ENCODE measurements at regions not wholly inside any gene's neighbourhood (a gene's known extent, or its start where the extent isn't known, plus 50 kb on each side); places are given as distances from the start of the nearest gene placed in this dataset.
A peak's percentile ranks its signal among the peaks of the same experiment; 100 is the strongest.

DNA sequence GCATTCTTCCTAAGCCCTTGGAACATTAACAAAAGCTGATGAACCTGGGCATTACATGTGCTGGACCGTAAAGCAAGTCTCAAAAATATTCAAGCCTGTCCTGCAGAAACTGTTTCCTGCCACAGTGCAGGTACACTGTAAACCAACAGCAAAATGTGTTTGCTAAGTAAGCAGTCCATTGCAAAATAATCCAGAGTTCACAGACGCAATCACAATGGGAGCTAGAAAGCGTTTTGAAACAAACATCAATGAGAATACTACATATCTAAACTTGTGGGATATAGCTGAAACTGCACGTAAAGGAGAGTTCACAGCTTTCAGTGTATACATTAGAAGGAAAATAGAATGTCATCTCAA, 61.6 kb downstream of the RGS12 start:
- no peak for TF ChIP-seq POLR2A (IDR thresholded peaks at IDR 0.05)
- TF ChIP-seq, protein P1, sequence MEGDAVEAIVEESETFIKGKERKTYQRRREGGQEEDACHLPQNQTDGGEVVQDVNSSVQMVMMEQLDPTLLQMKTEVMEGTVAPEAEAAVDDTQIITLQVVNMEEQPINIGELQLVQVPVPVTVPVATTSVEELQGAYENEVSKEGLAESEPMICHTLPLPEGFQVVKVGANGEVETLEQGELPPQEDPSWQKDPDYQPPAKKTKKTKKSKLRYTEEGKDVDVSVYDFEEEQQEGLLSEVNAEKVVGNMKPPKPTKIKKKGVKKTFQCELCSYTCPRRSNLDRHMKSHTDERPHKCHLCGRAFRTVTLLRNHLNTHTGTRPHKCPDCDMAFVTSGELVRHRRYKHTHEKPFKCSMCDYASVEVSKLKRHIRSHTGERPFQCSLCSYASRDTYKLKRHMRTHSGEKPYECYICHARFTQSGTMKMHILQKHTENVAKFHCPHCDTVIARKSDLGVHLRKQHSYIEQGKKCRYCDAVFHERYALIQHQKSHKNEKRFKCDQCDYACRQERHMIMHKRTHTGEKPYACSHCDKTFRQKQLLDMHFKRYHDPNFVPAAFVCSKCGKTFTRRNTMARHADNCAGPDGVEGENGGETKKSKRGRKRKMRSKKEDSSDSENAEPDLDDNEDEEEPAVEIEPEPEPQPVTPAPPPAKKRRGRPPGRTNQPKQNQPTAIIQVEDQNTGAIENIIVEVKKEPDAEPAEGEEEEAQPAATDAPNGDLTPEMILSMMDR (IDR thresholded peaks at IDR 0.05): no peak
- ATAC-seq: no peak
- H3K36me3 ChIP-seq: no peaks in the 10 kb centered on the region
- H3K9me3 ChIP-seq: peaks cover 0 to 14% (median 0%) of the 10 kb centered on the region in 12 donors
- DNase-seq: no peak
- 92 to 95% (median 92%) methylated on average over 4 of the region's 4 CpGs for whole genome bisulfite sequencing, 4 donors
- H3K4me1 ChIP-seq: peaks cover 0 to 14% (median 0%) of the 10 kb centered on the region in 12 donors
- no peak overlapping the region for H3K4me3 ChIP-seq
- intact Hi-C loops (cut with DNase I): no loop called here
- H3K27ac ChIP-seq: peak overlapping the region in 1 of 12 donors; percentile 63
- no peaks in the 10 kb centered on the region for H3K27me3 ChIP-seq

DNA sequence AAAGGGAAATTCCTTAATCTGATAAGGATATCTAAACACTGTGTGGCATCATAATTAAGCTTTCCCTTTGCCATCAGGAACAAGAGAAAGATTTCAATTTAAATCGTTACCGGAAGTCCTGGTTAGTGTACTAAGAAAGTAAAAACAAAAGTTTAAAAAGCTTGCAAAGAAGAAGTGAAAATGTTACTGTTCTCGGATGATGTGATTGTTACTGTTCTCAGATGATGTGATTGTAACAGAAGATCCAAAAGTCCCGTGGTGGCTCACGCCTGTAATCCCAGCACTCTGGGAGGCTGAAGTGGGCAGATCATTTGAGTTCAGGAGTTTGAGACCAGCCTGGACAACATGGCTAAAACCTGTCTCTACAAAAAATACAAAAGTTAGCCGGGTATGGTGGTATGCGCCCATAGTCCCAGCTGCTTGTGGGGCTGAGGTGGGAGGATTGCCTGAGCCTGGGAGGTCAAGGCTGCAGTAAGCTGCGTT, 62.5 kb downstream of the RGS12 start:
- Histone ChIP-seq H3K27ac (peak overlapping the region in 1 of 12 donors; percentile 63), H3K4me3 (no peak overlapping the region), H3K9me3 (peaks cover 0 to 14% (median 0%) of the 10 kb centered on the region in 12 donors), H3K4me1 (peaks cover 0 to 14% (median 0%) of the 10 kb centered on the region in 12 donors), H3K27me3 (no peaks in the 10 kb centered on the region), H3K36me3 (no peaks in the 10 kb centered on the region)
- no peak for DNase-seq
- 76 to 85% (median 81%) methylated on average over 8 of the region's 8 CpGs for WGBS, 4 donors
- ATAC-seq: no peak
- TF ChIP-seq, protein P1 (IDR thresholded peaks at IDR 0.05): no peak
- TF ChIP-seq POLR2A (IDR thresholded peaks at IDR 0.05): no peak
- intact Hi-C loops (cut with DNase I): no loop called here

DNA sequence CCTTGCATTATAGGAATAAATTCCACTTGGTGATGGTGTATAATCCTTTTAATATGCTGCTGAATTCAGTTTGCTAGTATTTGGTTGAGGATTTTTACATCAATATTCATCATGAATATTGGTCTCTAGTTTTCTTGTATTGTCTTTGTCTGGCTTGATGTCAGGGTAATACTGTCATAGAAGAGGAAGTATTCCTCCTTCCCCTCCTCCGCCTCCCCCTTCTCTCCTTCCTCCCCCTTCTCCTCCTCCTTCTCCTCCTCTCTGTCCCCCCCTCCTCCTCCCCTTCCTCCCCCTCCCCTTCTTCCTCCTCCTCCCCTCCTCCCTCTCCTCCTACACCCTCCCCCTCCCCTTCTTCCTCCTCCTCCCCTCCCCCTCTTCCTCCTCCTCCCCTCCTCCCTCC, 65.8 kb downstream of the RGS12 start:
- WGBS, 4 donors: 75 to 84% (median 79%) methylated on average over 1 of the region's 1 CpG
- DNase-seq (no peak), ATAC-seq (no peak)
- TF ChIP-seq, protein P1 (IDR thresholded peaks at IDR 0.05): no peak
- no peak for TF ChIP-seq POLR2A (IDR thresholded peaks at IDR 0.05)
- Histone ChIP-seq H3K9me3 (peaks cover 0 to 9% (median 0%) of the 10 kb centered on the region in 12 donors), H3K36me3 (no peaks in the 10 kb centered on the region), H3K27me3 (no peaks in the 10 kb centered on the region), H3K4me1 (peaks cover 0 to 19% (median 0%) of the 10 kb centered on the region in 12 donors), H3K27ac (peak overlapping the region in 1 of 12 donors; percentile 25), H3K4me3 (no peak overlapping the region)
- intact Hi-C loops (cut with DNase I): no loop called here

DNA sequence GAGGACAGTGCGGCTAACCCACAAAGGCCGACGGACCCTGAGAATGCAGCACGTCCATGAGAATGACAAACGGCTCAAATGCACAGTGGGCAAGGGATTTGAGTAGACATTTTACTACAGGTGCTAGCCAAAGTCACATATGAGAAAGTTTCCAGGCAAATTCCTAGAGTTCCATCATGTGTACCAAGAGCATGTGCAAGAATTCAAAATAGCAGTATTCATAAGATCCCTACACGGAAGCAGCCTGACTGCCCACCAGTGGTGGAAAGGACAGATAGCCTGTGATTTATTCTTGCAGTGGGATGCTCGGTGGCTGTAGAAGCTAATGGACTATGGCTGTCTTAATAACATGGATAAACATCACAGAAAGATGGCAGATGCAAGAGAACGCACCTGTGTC, 68.0 kb downstream of the RGS12 start:
- Histone ChIP-seq H3K4me3 (no peak overlapping the region), H3K27ac (no peak overlapping the region), H3K27me3 (no peaks in the 10 kb centered on the region), H3K9me3 (peaks cover 0 to 9% (median 0%) of the 10 kb centered on the region in 12 donors), H3K36me3 (no peaks in the 10 kb centered on the region), H3K4me1 (peaks cover 0 to 22% (median 0%) of the 10 kb centered on the region in 12 donors)
- WGBS, 4 donors: 95 to 96% (median 95%) methylated on average over 8 of the region's 8 CpGs
- ATAC-seq (no peak), DNase-seq (no peak)
- TF ChIP-seq POLR2A (IDR thresholded peaks at IDR 0.05): no peak
- TF ChIP-seq, protein P1 (IDR thresholded peaks at IDR 0.05): no peak
- intact Hi-C loops (cut with DNase I): no loop called here

Measured in heart left ventricle (tissue), 16 donors.